SK-N-SH treated with all-trans-retinoic acid at 6 μM for 48 hours (cell line): ENCODE measurements at regions not wholly inside any gene's neighbourhood (a gene's known extent, or its start where the extent isn't known, plus 50 kb on each side); places are given as distances from the start of the nearest gene placed in this dataset.

Experiments
- ARNTL ChIP-seq: fragments of 450-650 bp; formaldehyde crosslinking; IDR thresholded peaks from 2 replicates; pipeline ENCODE4 v1.5.0; 2020; ENCODE audit warnings: low read depth, mild to moderate bottlenecking, moderate library complexity, borderline replicate concordance
- CSDC2 ChIP-seq: fragments of 250-450 bp; sonication (Bioruptor Pico); IDR thresholded peaks from 2 replicates; pipeline ENCODE4 v1.5.0; 2020; ENCODE audit warnings: mild to moderate bottlenecking, moderate library complexity
- ESRRG ChIP-seq: fragments of 250-450 bp; sonication (Bioruptor Pico); IDR thresholded peaks from 2 replicates; pipeline ENCODE4 v1.6.1; 2021; ENCODE audit warnings: mild to moderate bottlenecking
- GLIS3 ChIP-seq: fragments of 250-450 bp; sonication (Bioruptor Pico); IDR thresholded peaks from 2 replicates; pipeline ENCODE4 v1.5.0; 2020; ENCODE audit warnings: mild to moderate bottlenecking, moderate library complexity
- POU6F1 ChIP-seq: fragments of 250-450 bp; sonication (Bioruptor Pico); IDR thresholded peaks from 2 replicates; pipeline ENCODE4 v1.8.0; 2021; ENCODE audit warnings: low read depth, mild to moderate bottlenecking, moderate library complexity, borderline replicate concordance
- ZFP3 ChIP-seq: fragments of 250-450 bp; sonication (Bioruptor Pico); IDR thresholded peaks from 2 replicates; pipeline ENCODE4 v1.5.0; 2020; ENCODE audit warnings: mild to moderate bottlenecking, moderate library complexity
- ZFP30 ChIP-seq: fragments of 450-650 bp; formaldehyde crosslinking; IDR thresholded peaks from 2 replicates; pipeline ENCODE4 v1.5.0; 2022; ENCODE audit warnings: mild to moderate bottlenecking, moderate library complexity
- TF ChIP-seq, protein P1 (sequence below): fragments of 250-450 bp; sonication (Bioruptor Pico); IDR thresholded peaks from 2 replicates; pipeline ENCODE4 v1.8.0; 2020; ENCODE audit warnings: mild to moderate bottlenecking, moderate library complexity, borderline replicate concordance

GRCh38 chr7:94787285-94787684 is 120.1 kb upstream of the PPP1R9A start:
- TF ChIP-seq ZFP30 (CRISPR knock-in tag) = no peak
- no peak for TF ChIP-seq ARNTL (CRISPR knock-in tag)
- TF ChIP-seq ZFP3 (CRISPR knock-in tag) = no peak
- no peak for TF ChIP-seq ESRRG (CRISPR knock-in tag)
- no peak for TF ChIP-seq CSDC2 (CRISPR knock-in tag)
- no peak for TF ChIP-seq GLIS3
- TF ChIP-seq, protein P1, sequence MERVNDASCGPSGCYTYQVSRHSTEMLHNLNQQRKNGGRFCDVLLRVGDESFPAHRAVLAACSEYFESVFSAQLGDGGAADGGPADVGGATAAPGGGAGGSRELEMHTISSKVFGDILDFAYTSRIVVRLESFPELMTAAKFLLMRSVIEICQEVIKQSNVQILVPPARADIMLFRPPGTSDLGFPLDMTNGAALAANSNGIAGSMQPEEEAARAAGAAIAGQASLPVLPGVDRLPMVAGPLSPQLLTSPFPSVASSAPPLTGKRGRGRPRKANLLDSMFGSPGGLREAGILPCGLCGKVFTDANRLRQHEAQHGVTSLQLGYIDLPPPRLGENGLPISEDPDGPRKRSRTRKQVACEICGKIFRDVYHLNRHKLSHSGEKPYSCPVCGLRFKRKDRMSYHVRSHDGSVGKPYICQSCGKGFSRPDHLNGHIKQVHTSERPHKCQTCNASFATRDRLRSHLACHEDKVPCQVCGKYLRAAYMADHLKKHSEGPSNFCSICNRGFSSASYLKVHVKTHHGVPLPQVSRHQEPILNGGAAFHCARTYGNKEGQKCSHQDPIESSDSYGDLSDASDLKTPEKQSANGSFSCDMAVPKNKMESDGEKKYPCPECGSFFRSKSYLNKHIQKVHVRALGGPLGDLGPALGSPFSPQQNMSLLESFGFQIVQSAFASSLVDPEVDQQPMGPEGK (CRISPR knock-in tag) = no peak
- no peak for TF ChIP-seq POU6F1 (CRISPR knock-in tag)
